Femur (tissue), 1 donor: ENCODE measurements at regions not wholly inside any gene's neighbourhood (a gene's known extent, or its start where the extent isn't known, plus 50 kb on each side); places are given as distances from the start of the nearest gene placed in this dataset.

Experiments
- DNase-seq: peaks from one replicate; pipeline ENCODE4 v3.0.0-alpha.2; 2017

GRCh38 chr10:2300231-2300630 is 562.9 kb upstream of the ADARB2 start:
- DNase-seq = no peak

DNA sequence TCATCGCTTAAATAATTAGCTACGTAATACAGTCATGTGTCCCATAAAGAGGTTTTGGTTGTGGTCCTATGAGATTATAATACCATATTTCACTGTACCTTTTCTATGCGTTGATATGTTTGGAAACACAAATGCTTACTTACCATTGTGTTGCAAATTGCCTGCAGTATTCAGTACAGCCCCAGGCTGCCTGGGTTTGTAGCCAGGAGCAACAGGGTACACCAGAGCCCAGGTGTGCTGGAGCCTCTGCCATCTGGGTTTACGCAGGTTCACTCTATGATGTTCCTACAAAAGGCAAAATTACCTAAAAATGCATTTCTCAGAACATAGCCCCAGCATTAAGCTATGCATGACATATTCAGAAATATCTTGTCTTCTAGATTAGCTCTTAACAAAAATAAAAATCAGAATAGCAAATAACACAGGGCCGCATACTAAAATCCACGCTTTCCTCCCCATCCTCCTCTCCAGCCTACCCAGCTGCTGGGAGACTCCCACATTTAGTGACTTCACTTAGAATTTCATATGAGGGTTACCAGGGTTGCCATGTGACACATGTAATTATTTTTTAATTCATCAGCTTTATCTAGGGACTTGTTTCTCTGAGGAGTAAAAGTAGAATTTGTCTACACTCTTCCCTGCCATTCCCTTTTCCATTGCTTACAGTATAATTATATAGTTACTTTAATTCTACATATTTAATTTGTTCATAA is 559.0 kb upstream of the ADARB2 start:
- no peak for DNase-seq

GRCh38 chr10:2294739-2295138 is 557.4 kb upstream of the ADARB2 start:
- no peak for DNase-seq

GRCh38 chr10:2284071-2284470 is 546.7 kb upstream of the ADARB2 start:
- no peak for DNase-seq

DNA sequence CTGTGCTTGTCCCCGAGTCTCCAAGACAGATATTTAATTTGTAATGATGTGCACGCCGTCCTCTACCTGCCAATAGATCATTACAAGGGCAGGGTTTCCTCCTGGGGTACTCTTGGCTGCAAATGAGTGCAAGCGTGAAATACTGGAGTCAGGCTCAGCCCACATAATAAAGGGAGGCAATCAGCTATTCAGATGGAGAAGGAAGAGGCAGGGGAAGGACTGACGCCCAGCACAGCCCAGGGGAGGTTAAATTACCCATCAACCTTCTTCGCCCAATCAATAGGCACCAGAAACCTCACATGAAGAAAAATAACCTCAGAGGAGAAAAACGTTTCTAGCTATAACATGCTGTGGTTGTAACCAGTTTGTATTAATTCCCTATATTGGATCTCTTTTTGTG is 544.9 kb upstream of the ADARB2 start:
- DNase-seq = no peak

- DNase-seq = no peak
These were observed 543.5 kb upstream of the ADARB2 start for GRCh38 chr10:2280713-2281300.

DNA sequence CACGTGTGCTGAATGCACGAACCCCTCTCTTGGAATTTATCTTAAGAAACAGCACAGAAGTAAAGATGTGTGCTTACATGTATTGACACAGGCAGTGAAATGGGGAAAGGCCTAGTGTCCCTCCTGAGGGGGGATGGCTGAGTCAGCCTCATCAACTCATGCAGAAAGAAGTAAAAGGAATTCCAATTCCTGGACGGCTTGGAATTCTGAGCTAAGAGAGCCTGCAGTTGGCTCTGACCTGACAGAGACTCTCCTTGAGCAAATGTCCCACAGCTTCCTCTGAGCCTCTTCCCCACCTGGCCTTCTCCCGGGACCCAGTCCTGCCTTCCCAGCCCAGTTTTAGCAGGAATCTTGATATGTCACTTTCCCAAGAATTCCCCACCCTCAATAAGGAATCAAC is 542.4 kb upstream of the ADARB2 start:
- DNase-seq = no peak

DNA sequence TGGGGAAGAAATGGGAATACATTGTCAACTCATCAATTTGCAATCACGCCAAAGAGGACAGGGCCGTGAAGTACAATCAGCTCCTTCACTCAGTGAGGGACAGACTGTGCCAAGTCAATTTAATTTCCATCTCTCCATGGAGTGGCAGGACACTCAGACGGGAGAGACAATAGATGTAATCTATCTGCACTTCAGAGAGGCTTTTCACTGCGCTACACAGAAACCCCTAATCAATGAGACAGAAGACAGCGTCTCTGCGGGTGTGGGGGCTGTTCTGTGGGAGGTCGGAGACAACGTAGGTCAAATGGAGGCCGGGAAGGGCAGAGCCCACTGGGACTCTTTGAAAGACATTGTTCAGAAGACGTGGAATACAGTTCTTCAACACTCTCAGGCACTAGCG is 541.0 kb upstream of the ADARB2 start:
- no peak for DNase-seq

- DNase-seq = no peak
These were observed 526.2 kb upstream of the ADARB2 start for GRCh38 chr10:2263561-2263960.

GRCh38 chr10:2262878-2263277 is 525.6 kb upstream of the ADARB2 start:
- no peak for DNase-seq

DNA sequence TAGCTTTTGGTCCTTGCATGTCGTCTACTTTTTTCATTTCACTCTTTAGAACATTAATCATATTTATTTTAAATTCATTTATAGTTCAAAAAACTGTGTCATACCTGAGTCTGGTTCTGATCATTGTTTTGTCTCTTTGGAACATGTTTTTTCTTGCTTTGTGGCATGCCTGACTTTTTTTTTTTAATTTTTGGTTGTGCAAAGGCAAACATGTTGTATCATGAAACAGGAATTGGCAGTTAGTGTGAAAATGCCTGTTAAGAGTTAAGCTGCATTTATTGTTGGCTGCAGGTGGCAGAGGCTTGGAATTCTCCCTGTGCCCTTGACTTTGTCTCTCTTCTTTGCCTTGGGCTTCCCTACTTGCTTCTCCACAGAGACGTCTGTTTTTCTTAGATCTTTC is 525.0 kb upstream of the ADARB2 start:
- DNase-seq = no peak

DNA sequence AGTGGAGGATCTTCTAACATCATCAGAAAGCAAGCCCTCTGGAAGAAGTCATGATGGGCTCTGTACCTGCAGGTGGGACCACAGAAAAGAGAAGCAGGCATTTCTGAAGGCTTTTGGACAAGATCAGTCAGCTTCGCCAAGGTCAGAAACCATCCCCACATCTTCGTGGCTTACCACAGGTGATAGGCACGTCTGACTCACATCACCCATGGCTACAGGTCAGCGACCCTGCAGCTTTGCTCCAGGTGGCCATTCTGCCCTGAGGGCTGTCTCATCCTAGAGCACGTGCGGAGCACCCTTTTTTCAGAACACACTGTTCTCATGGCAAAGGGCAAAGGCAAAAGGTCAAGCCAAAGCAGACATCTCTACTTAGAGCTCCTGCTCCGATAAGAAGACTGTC is 518.9 kb upstream of the ADARB2 start:
- no peak for DNase-seq

DNA sequence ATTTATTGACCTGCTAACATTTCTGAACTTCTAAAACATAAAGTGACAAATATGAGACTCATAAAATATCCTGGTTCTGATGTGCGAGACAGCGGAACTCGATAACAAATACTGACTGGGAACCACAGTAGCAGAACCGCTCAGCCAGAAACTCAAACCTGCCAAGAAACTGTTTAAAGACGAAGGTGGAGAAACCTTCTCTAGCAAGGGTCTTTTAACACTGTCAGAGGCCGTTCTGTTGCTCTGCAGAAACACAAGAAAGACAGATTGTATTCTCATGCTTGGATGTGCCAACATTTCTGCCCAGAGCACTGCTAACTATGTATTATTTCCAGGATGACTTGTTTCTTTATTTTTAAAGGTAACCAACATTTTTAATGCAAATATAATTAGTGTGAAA is 514.8 kb upstream of the ADARB2 start:
- no peak for DNase-seq

DNA sequence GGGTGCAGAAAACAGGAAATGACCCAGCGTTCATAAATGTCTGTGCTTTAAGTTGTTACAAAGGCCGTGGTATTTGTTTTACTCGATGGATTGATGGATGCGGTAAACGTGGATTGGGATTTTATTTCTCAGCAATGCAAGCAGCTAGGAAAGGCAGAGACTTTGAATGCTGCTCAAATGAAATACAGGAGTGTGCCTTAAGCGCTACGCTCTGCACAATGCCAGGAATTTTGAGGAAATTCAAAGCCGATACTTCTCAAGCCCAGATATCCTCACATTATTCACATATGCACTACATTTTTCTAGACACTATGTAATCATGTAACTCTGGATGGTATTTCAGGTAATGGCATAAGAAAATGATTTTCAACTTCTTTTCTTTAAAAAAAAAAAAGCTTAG is 514.3 kb upstream of the ADARB2 start:
- no peak for DNase-seq

- DNase-seq = no peak
These were observed 509.4 kb upstream of the ADARB2 start for GRCh38 chr10:2246747-2247146.

DNA sequence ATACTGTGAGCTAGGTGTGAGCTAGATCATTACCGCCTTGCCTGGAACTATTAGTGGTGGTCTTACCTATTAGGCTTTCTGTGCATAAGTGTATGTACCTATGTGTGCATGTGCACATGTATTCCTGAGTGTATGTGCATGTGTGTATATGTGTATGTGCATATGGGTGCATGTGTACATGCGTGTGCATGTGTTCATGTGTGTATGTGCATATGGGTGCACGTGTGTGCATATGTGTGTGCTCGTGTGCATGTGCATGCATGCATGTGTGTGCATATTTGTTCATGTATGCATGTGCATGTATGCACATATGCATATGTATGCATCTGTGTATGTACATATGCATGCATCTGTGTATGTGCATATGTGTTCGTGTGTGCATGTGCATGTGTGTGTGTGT is 508.3 kb upstream of the ADARB2 start:
- DNase-seq = no peak

GRCh38 chr10:2244471-2244870 is 507.1 kb upstream of the ADARB2 start:
- no peak for DNase-seq

GRCh38 chr10:2236876-2237275 is 499.6 kb upstream of the ADARB2 start:
- no peak for DNase-seq

GRCh38 chr10:2232479-2232878 is 495.2 kb upstream of the ADARB2 start:
- no peak for DNase-seq

- DNase-seq = no peak
These were observed 493.2 kb upstream of the ADARB2 start for GRCh38 chr10:2230478-2230877.

DNA sequence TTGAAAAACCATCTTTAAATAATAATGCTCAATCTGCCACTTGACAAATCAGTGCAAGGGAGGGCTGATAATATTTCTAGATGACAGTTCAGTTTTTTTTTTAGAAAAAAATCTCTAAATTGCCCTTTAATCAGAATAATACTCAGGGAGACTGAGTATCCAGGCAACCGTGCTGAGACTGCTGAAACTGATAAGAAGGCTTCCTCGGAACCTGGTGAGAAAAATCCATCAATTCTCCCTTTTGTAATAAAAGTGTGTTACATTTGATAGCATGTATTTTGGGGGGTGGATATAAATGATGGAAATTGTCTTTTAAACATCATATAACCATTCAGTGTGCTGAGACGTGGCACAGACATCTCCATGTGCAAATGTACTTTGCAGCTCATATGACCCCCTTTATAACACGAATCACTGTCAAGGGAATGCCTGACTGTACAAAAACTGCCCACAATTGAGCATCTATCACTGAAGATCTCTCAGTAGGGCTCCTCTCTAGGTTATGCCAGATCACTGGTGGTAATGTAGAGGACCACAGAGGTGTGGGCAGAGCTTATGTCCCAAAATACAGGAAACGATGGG is 491.1 kb upstream of the ADARB2 start:
- DNase-seq = no peak

- no peak for DNase-seq
These were observed 488.3 kb upstream of the ADARB2 start for GRCh38 chr10:2225609-2226008.

GRCh38 chr10:2223548-2224320 is 486.4 kb upstream of the ADARB2 start:
- DNase-seq = no peak

- no peak for DNase-seq
These were observed 485.3 kb upstream of the ADARB2 start for GRCh38 chr10:2222631-2223030.
